ENCODE measurements at regions not wholly inside any gene's neighbourhood (a gene's known extent, or its start where the extent isn't known, plus 50 kb on each side); places are given as distances from the start of the nearest gene placed in this dataset.

- no peak for TF ChIP-seq CTCF (IDR thresholded peaks at IDR 0.05; ENCODE audit: insufficient read depth, low read length, poor library complexity, severe bottlenecking)
- no peak for TF ChIP-seq EZH2phosphoT487 (conservative IDR thresholded peaks at IDR 0.05; ENCODE audit: low read length)
Observed at GRCh38 chr1:2941907-2942306, 79.4 kb upstream of the ACTRT2 start.

All from SU-DHL-6 (cell line).